ENCODE measurements at regions not wholly inside any gene's neighbourhood (a gene's known extent, or its start where the extent isn't known, plus 50 kb on each side); places are given as distances from the start of the nearest gene placed in this dataset.
"Not testable (repeated sequence)": the region's sequence is repeated elsewhere in the genome, so short reads cannot be mapped to it uniquely, and the experiment has no call there.

GRCh38 chr10:11403646-11404045, 207.8 kb downstream of the USP6NL start:
- H3K27me3 ChIP-seq (ENCODE audit: control insufficient read depth in 3 of 3, insufficient read depth in 3 of 3, low read depth in 1 of 3, low read length in 3 of 3); H2BK5ac ChIP-seq (ENCODE audit: low read length); DNase-seq (ENCODE audit: low spot score); H3K4me3 ChIP-seq (ENCODE audit: low read length in 2 of 2); H3K9ac ChIP-seq (ENCODE audit: low read depth, low read length, poor library complexity); H3K36me3 ChIP-seq (replicated peaks in 1 of 2; ENCODE audit: control insufficient read depth in 2 of 2, insufficient read depth in 2 of 2, low read length in 2 of 2); H3K18ac ChIP-seq (ENCODE audit: low read length); H4K91ac ChIP-seq (ENCODE audit: low read depth, low read length, poor library complexity); H2AK5ac ChIP-seq (ENCODE audit: low read depth, low read length); H3K23ac ChIP-seq (ENCODE audit: low read depth, low read length, poor library complexity); H2BK120ac ChIP-seq (ENCODE audit: low read depth, low read length); H3K27ac ChIP-seq (replicated peaks; ENCODE audit: low read length); H3K79me1 ChIP-seq (ENCODE audit: low read depth, low read length); H3K9me3 ChIP-seq (replicated peaks in 1 of 2; ENCODE audit: control insufficient read depth in 2 of 2, insufficient read depth in 1 of 2, low read depth in 1 of 2, low read length in 2 of 2); H4K8ac ChIP-seq (ENCODE audit: low read depth, low read length); H3K4ac ChIP-seq (ENCODE audit: low read length); H2AFZ ChIP-seq (ENCODE audit: low read length); H2BK15ac ChIP-seq (ENCODE audit: low read length); H3K4me2 ChIP-seq (ENCODE audit: insufficient read depth, low read length, poor library complexity, severe bottlenecking); H2BK12ac ChIP-seq (ENCODE audit: low read length); H3K14ac ChIP-seq (ENCODE audit: low read length): not testable (repeated sequence)
- H3K4me1 ChIP-seq (ENCODE audit: control insufficient read depth in 2 of 2, insufficient read depth in 1 of 2, low read depth in 1 of 2, low read length in 2 of 2): peaks cover 7 to 14% of the 10 kb centered on the region in 2 donors
- WGBS, 2 donors (ENCODE audit: extremely low coverage in 2 of 2, insufficient read length in 2 of 2, insufficient replicate concordance in 1 of 2): no CpG with 5 or more reads among the region's 2 CpGs

DNA sequence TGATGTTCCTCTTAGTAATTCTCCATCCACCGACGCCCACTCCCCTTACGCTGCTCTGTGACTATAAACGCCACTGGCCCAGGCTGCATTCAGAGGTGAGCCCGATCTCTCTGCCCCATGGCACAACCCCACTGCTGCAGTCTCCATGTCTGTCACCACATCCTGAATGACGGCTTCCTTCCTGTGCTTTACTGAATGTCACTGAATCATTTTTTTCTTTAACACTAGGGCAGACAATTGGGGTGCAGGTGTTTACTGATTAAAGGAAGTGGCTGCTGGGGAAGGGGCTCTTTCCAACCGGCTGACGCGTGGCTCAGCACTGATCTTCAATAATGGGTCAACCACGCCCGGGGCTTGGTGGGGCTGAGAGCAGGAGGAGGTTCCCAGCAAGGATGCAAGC, 208.3 kb downstream of the USP6NL start:
- no peak overlapping the region for H3K14ac ChIP-seq (ENCODE audit: low read length)
- DNase-seq (ENCODE audit: low spot score): no peak
- H3K4me1 ChIP-seq (ENCODE audit: control insufficient read depth in 2 of 2, insufficient read depth in 1 of 2, low read depth in 1 of 2, low read length in 2 of 2): peaks cover 7 to 14% of the 10 kb centered on the region in 2 donors
- H3K27ac ChIP-seq (replicated peaks; ENCODE audit: low read length): no peak overlapping the region
- H2BK120ac ChIP-seq (ENCODE audit: low read depth, low read length): no peak overlapping the region
- H2BK15ac ChIP-seq (ENCODE audit: low read length): no peak overlapping the region
- H4K8ac ChIP-seq (ENCODE audit: low read depth, low read length): no peak overlapping the region
- H4K91ac ChIP-seq (ENCODE audit: low read depth, low read length, poor library complexity): no peak overlapping the region
- WGBS, 2 donors (ENCODE audit: extremely low coverage in 2 of 2, insufficient read length in 2 of 2, insufficient replicate concordance in 1 of 2): no CpG with 5 or more reads among the region's 11 CpGs
- H3K36me3 ChIP-seq (replicated peaks in 1 of 2; ENCODE audit: control insufficient read depth in 2 of 2, insufficient read depth in 2 of 2, low read length in 2 of 2): no peaks in the 10 kb centered on the region
- no peak overlapping the region for H2BK12ac ChIP-seq (ENCODE audit: low read length)
- no peak overlapping the region for H2AK5ac ChIP-seq (ENCODE audit: low read depth, low read length)
- no peak overlapping the region for H3K4me3 ChIP-seq (ENCODE audit: low read length in 2 of 2)
- H3K4ac ChIP-seq (ENCODE audit: low read length): no peak overlapping the region
- H3K18ac ChIP-seq (ENCODE audit: low read length): no peak overlapping the region
- no peaks in the 10 kb centered on the region for H3K79me1 ChIP-seq (ENCODE audit: low read depth, low read length)
- H3K9ac ChIP-seq (ENCODE audit: low read depth, low read length, poor library complexity): no peak overlapping the region
- H3K4me2 ChIP-seq (ENCODE audit: insufficient read depth, low read length, poor library complexity, severe bottlenecking): no peak overlapping the region
- H3K23ac ChIP-seq (ENCODE audit: low read depth, low read length, poor library complexity): no peak overlapping the region
- peaks cover 0 to 3% (median 0%) of the 10 kb centered on the region in 3 experiments for H3K27me3 ChIP-seq (ENCODE audit: control insufficient read depth in 3 of 3, insufficient read depth in 3 of 3, low read depth in 1 of 3, low read length in 3 of 3)
- no peak overlapping the region for H2AFZ ChIP-seq (ENCODE audit: low read length)
- peaks cover 3 to 6% of the 10 kb centered on the region in 2 donors for H3K9me3 ChIP-seq (replicated peaks in 1 of 2; ENCODE audit: control insufficient read depth in 2 of 2, insufficient read depth in 1 of 2, low read depth in 1 of 2, low read length in 2 of 2)
- no peak overlapping the region for H2BK5ac ChIP-seq (ENCODE audit: low read length)

DNA sequence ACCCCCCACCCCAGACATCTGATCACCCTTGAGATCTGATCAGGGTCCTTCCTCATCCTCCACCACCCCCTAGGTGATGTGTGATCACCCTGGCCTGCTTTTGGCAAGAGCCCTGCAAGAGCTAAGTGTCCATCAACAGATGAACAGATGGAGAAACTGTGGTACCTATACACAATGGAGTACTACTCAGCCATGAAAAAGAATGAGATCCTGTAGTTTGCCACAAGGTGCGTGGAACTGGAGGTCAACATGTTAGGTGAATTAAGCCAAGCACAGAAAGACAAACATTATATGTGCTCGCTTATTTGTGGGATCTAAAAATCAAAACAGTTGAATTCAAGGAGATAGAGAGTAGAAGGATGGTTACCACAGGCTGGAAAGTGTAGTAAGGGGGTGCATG, 209.1 kb downstream of the USP6NL start:
- H2AFZ ChIP-seq (ENCODE audit: low read length): peak overlapping the region; percentile 78
- no peak for DNase-seq (ENCODE audit: low spot score)
- peaks cover 0 to 3% (median 0%) of the 10 kb centered on the region in 3 experiments for H3K27me3 ChIP-seq (ENCODE audit: control insufficient read depth in 3 of 3, insufficient read depth in 3 of 3, low read depth in 1 of 3, low read length in 3 of 3)
- no peak overlapping the region for H3K9ac ChIP-seq (ENCODE audit: low read depth, low read length, poor library complexity)
- no peak overlapping the region for H3K18ac ChIP-seq (ENCODE audit: low read length)
- H3K23ac ChIP-seq (ENCODE audit: low read depth, low read length, poor library complexity): no peak overlapping the region
- H3K79me1 ChIP-seq (ENCODE audit: low read depth, low read length): no peaks in the 10 kb centered on the region
- H2BK120ac ChIP-seq (ENCODE audit: low read depth, low read length): no peak overlapping the region
- peaks cover 7 to 14% of the 10 kb centered on the region in 2 donors for H3K4me1 ChIP-seq (ENCODE audit: control insufficient read depth in 2 of 2, insufficient read depth in 1 of 2, low read depth in 1 of 2, low read length in 2 of 2)
- H3K9me3 ChIP-seq (replicated peaks in 1 of 2; ENCODE audit: control insufficient read depth in 2 of 2, insufficient read depth in 1 of 2, low read depth in 1 of 2, low read length in 2 of 2): peaks cover 3 to 6% of the 10 kb centered on the region in 2 donors
- no peak overlapping the region for H3K4me3 ChIP-seq (ENCODE audit: low read length in 2 of 2)
- H3K27ac ChIP-seq (replicated peaks; ENCODE audit: low read length): no peak overlapping the region
- H2BK5ac ChIP-seq (ENCODE audit: low read length): no peak overlapping the region
- H2BK12ac ChIP-seq (ENCODE audit: low read length): no peak overlapping the region
- WGBS, 2 donors (ENCODE audit: extremely low coverage in 2 of 2, insufficient read length in 2 of 2, insufficient replicate concordance in 1 of 2): no CpG with 5 or more reads among the region's 2 CpGs
- no peak overlapping the region for H2AK5ac ChIP-seq (ENCODE audit: low read depth, low read length)
- H3K4ac ChIP-seq (ENCODE audit: low read length): no peak overlapping the region
- H4K91ac ChIP-seq (ENCODE audit: low read depth, low read length, poor library complexity): no peak overlapping the region
- H4K8ac ChIP-seq (ENCODE audit: low read depth, low read length): no peak overlapping the region
- no peak overlapping the region for H3K4me2 ChIP-seq (ENCODE audit: insufficient read depth, low read length, poor library complexity, severe bottlenecking)
- no peak overlapping the region for H2BK15ac ChIP-seq (ENCODE audit: low read length)
- no peaks in the 10 kb centered on the region for H3K36me3 ChIP-seq (replicated peaks in 1 of 2; ENCODE audit: control insufficient read depth in 2 of 2, insufficient read depth in 2 of 2, low read length in 2 of 2)
- H3K14ac ChIP-seq (ENCODE audit: low read length): no peak overlapping the region

DNA sequence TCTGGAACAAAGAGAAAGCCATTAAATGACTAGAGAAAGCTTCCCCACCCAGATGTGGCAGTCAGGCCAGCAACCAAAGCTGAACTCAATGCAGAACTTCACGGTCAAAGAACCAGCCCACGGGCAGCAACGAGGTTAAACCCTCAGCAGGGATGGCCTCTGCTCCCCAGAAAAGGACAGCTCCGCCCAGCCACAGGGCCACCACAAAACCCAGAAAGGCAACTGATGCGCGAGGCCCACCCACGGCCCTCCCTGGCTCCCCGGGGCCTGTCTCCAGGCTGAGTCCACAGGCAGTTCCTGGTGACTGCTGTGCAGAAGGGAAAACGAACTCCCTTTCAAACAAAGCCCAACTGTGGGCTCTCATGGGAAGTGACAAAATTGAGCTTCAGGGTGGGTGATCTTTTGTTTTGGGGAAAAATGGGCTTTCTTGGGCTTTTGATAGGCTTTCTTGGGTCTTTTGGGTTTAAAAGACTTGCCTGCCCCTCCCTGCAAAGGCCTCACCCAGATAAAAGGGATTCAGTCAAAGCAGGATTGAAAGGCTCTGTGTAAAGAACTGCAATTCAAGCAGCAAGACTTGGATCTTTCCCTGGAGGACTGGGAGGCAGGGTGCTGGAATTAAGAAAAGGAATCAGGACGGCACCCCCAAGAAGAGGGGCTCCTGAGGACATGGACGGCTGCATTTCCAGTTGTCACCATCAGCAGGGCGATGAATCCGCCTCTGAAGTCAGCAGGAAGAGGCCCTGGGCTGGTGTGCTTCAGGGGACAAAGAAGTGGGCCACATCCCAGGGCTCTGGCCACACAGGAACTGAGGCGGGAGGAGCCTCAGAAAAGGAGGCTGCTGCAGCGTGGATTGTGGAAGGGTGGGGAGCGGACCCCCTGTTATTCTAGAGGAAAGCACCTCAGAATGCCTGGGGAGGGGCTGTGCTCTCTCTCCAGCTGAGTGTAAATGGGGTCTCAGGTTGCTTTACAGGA, 209.9 kb downstream of the USP6NL start:
- peak; percentile 8 for DNase-seq (ENCODE audit: low spot score)
- Histone ChIP-seq H2BK120ac (ENCODE audit: low read depth, low read length) (no peak overlapping the region), H3K27me3 (ENCODE audit: control insufficient read depth in 3 of 3, insufficient read depth in 3 of 3, low read depth in 1 of 3, low read length in 3 of 3) (peaks cover 0 to 9% (median 0%) of the 10 kb centered on the region in 3 experiments), H3K4me3 (ENCODE audit: low read length in 2 of 2) (no peak overlapping the region), H2AK5ac (ENCODE audit: low read depth, low read length) (peak overlapping the region; percentile 12), H3K9me3 (replicated peaks in 1 of 2; ENCODE audit: control insufficient read depth in 2 of 2, insufficient read depth in 1 of 2, low read depth in 1 of 2, low read length in 2 of 2) (peaks cover 3 to 6% of the 10 kb centered on the region in 2 donors), H2AFZ (ENCODE audit: low read length) (peak overlapping the region; percentile 78), H4K91ac (ENCODE audit: low read depth, low read length, poor library complexity) (no peak overlapping the region), H3K18ac (ENCODE audit: low read length) (peak overlapping the region; percentile 84), H3K4me1 (ENCODE audit: control insufficient read depth in 2 of 2, insufficient read depth in 1 of 2, low read depth in 1 of 2, low read length in 2 of 2) (peaks cover 7 to 14% of the 10 kb centered on the region in 2 donors), H3K4me2 (ENCODE audit: insufficient read depth, low read length, poor library complexity, severe bottlenecking) (no peak overlapping the region), H3K27ac (replicated peaks; ENCODE audit: low read length) (peak overlapping the region; percentile 62), H3K9ac (ENCODE audit: low read depth, low read length, poor library complexity) (no peak overlapping the region), H2BK5ac (ENCODE audit: low read length) (no peak overlapping the region), H3K4ac (ENCODE audit: low read length) (no peak overlapping the region), H3K14ac (ENCODE audit: low read length) (no peak overlapping the region), H3K36me3 (replicated peaks in 1 of 2; ENCODE audit: control insufficient read depth in 2 of 2, insufficient read depth in 2 of 2, low read length in 2 of 2) (no peaks in the 10 kb centered on the region), H2BK12ac (ENCODE audit: low read length) (no peak overlapping the region), H4K8ac (ENCODE audit: low read depth, low read length) (no peak overlapping the region), H2BK15ac (ENCODE audit: low read length) (no peak overlapping the region), H3K23ac (ENCODE audit: low read depth, low read length, poor library complexity) (no peak overlapping the region), H3K79me1 (ENCODE audit: low read depth, low read length) (no peaks in the 10 kb centered on the region)
- whole genome bisulfite sequencing, 2 donors (ENCODE audit: extremely low coverage in 2 of 2, insufficient read length in 2 of 2, insufficient replicate concordance in 1 of 2): no CpG with 5 or more reads among the region's 16 CpGs

Measured in neuronal stem cell (in vitro differentiated cells).